ENCODE measurements at regions not wholly inside any gene's neighbourhood (a gene's known extent, or its start where the extent isn't known, plus 50 kb on each side); places are given as distances from the start of the nearest gene placed in this dataset.
"Not testable (repeated sequence)": the region's sequence is repeated elsewhere in the genome, so short reads cannot be mapped to it uniquely, and the experiment has no call there.

DNA sequence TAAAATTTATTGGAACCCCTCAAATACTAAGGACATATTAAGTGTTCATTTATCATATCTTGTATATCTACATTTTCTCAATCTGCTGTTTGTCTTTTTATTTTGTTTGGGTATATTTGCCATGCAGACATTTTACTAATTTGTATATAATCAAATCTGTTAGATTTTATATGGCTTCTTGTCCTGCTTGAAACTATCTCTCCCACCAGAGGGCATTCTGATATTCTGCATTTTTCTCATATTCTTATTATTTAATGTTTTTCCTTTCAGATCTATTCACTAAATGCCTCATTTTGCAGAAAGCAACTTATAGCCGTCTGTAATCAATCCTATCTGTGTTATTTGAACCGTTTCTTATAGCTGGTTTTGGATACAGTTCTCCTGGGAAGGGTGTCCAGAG is 745.5 kb downstream of the LRRIQ3 start:
- DNase-seq: no peak

DNA sequence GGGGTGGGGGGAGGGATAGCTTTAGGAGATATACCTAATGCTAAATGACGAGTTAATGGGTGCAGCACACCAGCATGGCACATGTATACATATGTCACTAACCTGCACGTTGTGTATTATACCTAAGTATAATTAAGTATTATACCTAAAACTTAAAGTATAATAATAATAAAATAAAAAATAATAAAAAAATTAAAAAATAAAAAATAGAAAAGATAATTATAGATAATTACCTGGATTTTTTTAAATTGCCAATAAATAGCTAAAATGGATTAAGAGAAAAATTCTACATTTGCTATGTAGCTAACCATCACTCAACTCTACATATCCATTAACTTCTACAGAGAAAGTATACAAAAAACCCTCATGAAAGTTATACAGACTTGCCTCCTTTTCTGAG is 747.3 kb downstream of the LRRIQ3 start:
- not testable (repeated sequence) for DNase-seq

DNA sequence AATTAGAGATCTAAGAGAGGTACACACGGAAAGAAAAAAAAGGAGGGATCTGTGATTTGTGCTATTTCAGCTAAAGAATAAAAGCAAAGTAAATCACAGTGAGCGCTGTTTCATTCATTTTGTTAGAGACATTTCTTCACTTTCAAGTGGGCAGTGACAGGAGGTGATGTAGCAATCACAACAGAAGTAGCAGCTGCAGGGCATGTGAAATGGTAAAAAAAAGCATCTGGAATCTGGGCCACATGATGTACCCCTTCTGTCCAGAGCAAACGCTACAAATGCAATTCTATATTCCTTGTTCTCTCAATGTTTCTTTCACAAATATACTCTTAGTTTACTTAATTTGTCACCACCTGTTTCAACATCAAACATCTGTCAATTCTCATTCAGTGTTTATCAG is 786.5 kb downstream of the LRRIQ3 start:
- no peak for DNase-seq

DNA sequence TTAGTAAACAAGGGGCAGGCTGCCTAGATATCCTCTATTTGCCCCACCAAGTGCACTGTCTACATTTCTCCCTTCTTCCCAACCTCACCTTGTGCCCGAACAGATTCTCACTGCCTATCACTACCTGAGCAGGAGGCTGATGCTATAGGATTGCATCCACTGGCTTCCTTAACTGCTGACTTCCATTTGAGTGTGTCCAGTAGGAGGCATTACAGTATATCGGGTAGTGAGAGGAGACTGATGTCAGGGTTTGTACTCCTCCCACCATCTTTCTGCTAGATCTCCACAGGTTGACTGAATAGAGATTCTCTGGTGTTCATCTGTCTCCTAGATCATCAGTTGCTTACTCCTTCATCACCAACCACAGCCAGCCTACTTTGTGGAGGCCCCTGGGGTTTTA is 796.3 kb downstream of the LRRIQ3 start:
- no peak for DNase-seq

DNA sequence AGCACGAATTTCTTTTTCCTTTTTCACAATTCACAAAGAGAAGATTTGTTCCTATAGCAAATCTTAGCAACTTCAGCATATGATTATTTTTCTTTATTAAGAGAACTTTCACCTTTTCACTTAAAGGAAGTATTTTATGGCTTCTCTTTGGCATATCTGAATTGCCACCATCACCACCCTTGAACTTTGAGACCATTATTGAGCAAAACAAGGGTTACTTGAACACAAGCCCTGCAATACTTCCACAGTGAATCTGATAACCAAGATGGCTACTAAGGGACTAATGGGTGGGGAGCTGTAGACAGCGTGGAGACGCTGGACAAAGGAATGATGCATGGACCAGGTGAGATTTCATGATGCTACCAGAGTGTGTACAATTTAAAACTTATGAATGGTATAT is 815.0 kb downstream of the LRRIQ3 start:
- no peak for DNase-seq

DNA sequence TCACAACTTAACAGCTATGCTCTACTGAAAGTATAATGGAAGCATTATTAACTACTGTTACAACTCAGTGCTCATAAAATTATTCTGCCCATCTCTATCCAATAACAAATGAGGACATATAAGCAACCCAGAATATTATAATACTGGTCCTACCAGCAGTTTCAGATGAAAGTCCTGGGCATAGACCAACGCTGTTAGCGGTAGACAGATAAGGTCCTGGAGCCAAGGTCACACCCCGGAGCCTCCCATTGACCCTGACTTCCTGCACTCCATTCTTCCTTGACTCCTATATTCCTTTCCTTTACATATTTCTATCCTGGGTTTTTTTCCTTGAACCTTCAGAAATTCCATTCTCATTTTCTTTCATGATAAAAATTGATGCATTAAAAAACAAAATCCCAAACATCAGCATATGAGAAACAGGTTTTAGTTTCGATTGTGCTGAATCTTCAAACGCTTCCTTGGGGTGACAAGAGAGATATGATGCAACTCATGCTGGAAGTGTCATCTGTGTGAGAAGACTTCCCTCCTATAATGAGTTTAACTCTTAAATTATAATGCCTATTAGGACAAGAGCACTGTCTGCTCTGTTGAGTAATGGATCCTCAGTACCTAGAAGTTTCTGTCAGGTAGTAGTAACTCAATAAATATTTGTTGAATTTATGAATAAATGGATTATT is 831.1 kb downstream of the LRRIQ3 start:
- DNase-seq: no peak

DNA sequence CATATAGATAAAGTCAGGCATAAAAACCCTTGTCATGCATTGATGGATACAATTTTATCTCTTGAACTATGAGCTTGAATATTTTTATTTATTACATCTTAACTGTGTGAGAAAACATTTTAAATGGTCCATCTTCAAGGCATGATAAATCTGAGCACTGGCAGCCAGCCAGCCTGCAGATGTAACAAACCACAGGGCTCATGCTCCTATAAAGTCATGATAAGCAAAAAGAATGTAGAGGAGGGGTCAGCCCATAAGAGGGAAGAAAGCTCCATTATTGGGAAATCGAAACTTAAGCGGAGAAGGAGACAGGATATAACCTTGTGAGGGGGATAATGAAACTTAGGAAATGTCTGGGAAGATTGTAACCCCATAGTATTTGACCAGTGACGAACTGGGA is 839.0 kb downstream of the LRRIQ3 start:
- DNase-seq: no peak

DNA sequence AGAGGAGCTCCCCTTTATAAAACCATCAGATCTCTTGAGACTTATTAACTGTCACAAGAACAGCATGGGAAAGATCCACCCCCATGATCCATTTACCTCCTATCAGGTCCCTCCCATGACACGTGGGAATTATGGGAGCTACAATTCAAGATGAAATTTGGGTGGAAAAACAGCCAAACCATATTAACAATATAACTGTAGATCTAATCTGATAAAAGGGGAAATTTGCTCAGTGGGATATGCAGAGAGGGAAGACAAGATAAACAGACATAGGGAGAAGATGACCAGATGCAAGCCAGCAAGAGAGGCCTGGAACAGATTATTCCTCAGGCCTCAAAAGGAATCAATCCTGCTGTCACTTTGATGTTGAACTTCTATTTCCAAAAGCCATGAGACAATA is 841.5 kb downstream of the LRRIQ3 start:
- no peak for DNase-seq

DNA sequence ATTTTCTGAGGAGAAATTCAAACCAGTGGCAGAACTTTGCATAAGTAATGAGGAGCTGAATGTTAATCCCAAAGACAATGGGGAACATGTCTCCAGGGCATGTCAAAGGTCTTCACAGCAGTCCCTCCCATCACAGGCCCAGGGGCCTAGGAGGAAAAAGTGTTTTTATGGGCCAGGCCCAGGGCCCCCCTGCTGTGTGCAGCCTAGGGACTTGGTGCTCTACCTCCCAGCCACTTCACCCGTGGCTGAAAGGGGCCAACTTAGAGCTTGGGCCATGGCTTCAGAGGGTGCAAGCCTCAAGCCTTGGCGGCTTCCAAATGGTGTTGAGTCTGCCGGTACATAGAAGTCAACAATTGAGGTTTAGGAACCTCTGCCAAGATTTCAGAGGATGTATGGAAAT is 854.0 kb downstream of the LRRIQ3 start:
- no peak for DNase-seq

DNA sequence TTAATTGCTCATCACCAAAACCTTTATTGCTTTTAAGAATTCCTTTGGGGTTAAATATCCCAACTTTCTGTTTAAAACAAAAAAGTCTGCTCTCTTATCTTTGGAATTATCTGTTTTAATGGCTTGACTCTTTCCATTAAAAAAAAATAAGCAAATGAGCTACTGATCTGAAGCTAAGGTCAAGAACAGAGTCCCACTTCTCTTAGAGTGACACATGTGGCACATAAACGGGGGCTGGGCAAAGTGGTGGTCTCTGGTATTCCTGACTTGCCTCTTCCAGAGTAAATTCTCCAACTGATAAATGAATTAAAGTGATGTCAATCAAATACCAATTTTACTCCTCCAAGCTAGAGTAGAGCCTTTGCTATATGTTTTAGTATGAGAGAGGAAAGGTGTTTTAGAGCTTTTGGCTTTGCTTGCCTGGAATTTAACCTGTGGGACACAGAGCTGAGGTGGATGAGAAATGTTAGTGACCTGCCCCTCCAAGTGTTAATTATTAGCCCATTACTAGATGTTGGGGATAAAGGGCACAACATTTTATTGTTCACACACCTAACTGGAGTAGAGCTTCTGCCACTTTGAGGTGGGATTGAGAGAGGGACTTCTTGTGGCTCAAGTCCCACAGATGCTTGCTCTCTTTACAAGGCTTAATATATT is 864.0 kb downstream of the LRRIQ3 start:
- no peak for DNase-seq

DNA sequence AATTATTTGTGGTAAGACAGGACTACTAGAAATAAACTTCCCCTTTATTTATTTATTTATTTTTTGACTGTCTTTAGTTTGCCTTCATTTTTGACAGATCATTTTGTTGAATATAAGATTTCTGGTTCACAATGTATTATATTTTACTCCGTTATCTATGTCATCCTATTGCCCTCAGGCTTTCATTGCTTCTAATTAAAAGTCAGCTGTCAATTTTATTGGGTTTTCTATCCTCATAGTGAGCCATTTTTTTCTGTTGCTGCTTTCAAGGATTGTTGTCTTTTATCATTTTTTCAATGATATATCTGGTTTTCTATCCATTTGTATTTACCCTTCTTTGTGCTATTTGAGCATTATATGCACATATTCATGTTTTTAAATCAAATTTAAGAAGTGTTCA is 866.2 kb downstream of the LRRIQ3 start:
- DNase-seq: no peak

DNA sequence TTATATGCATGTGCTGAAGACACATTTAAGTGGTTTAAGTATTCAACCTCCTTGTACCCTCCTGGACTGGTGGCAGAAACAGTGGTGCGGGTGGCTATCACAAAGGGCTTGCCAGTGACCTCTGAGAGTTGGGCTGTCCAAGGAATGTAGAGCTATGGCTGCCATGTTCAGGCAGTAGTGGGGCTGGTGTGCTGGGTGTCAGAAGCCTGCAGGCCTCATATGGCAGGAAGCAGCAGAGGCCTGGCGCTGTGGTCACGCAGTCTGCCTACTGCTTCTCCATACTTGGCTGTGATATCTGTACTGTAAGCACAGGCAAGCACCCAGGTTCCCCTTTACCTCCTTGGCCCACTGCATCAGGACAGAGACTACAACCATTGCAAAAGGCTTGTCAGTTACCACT is 870.0 kb downstream of the LRRIQ3 start:
- DNase-seq: no peak

DNA sequence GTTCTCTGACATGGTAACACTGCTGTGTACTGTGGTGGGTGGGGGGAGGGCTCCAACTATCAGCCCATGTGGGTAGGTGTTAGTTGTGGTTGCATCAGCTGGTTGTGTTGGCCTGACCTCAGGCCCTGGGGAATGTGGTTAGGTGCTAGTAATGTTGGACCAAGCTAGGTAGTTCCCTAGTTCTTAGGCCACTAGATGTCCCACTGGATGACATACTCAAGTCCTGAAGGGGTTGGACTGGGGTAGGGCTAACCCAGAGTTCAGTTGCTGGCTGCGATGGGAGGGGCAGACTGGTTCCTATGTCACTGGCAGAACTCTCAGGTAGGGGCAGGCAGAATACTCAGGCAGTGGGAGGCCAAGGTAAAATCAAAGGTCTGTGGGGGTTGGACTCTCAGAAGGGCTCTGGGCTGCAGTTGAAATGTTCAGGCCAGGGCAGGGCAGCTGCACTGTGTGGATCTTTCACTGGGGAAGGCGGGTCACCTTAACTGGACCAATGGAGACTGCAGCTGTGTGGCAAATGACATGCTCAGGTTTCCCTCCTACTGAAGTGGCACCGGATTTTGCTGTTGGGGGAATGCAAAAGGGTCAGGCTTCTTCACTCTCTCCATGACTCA is 870.7 kb downstream of the LRRIQ3 start:
- DNase-seq: no peak

DNA sequence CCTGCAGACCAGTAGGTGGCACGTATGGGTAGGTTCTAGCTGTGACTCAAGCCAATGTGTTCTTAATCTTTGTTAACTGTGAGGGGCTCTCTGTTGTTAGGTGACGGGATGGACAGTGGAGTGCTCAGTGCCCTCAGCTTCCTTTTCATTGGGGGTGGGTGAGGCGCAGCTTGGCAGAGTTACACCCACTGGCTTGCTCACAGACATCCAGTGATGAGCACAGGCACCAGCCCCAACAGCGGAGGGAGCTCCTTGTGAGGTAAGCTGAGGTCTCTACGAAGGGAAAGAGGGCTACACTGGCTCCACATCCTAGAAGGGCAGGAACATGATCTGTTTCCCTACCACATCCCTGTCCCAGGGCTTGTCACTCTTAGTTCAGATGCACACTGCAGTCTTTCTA is 871.3 kb downstream of the LRRIQ3 start:
- DNase-seq: no peak

DNA sequence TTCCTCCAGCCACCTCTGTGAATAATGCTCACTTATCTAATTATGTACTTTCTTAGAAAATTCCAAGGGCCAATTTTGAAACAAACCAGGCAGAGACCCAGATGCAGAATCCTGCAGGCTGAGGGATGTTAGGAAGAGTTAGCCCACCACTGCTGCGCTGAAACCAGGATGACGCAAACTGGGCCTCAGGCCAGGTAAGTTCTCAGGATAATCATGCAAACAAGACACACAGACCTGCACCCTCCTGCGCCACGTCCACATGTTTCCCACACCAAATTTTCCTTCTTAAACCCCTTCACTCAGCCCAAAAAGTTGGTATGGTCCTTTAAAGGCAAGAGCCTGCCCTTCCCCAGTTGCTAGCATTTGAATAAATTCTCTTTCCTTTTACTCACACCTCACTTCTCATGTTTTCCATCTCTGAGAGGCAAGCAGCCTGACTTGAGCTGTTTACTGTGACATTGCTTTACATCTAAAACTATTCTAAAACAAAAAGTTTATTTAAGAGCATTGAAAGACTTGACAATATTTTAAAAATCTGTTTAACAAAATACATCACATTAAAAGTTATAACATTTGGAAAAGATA is 887.1 kb downstream of the LRRIQ3 start:
- no peak for DNase-seq

DNA sequence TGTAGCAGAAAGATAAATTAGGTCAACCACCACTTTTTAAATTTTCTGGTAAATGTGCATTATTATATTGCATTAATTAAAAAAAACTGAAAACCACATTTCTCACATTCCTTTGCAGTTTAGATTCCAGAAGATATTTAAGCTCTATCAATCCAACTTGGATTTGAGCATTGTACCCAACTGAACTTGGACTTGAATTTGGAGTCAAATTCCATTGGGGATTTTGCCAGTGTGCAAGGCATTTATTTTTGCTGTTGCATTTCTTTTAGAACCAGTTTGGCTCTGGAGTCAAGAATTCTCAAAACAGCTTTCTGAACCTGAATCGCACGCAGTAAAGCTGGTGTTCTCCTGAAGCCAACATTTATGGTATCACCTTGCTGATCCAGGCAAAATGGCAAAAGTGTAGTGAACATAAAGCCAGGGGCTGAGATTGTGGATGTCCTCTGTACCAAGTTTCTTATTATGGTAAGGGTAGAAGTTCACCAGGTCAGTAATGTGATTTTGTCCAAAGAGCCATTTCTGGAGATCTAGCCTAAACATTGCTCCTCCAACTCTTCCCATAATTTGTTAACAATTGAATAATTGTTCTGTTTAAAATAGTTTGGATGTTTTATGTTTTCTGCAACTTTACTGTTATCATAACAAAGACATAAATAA is 890.9 kb downstream of the LRRIQ3 start:
- no peak for DNase-seq

DNA sequence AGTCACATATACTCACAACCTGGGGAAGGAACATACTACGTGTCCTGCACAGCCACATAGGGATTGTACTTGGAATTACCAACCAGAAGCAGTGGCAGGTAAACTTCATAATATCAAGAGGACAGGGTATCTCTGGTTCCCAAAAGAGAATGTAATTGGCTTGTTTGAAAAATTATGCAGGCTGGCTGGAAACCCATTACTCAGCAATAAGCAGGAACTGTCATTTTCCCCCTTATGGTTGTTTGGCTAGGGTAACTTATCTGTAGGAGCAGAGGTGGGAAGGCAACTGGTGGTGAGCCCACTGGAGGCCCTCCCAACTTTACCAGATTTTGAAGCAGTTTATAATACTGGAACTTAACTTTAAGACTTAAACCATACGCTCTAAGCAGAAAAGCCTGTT is 924.1 kb downstream of the LRRIQ3 start:
- no peak for DNase-seq

DNA sequence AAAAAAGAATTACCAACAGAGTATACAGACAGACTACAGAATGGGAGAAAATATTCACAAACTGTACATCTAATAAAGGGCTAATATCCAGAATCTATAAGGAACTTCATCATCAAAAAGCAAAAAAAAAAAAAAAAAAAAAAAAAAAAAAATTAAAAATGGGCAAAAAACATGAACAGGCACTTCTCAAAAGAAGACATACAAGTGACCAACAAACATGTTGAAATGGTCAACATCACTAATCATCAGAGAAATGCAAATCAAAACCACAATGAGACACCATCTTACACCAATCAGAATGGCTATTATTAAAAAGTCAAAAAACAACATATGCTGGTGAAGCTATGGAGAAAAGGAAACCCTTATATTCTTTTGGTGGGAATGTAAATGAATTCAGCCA is 952.8 kb downstream of the LRRIQ3 start:
- not testable (repeated sequence) for DNase-seq

DNA sequence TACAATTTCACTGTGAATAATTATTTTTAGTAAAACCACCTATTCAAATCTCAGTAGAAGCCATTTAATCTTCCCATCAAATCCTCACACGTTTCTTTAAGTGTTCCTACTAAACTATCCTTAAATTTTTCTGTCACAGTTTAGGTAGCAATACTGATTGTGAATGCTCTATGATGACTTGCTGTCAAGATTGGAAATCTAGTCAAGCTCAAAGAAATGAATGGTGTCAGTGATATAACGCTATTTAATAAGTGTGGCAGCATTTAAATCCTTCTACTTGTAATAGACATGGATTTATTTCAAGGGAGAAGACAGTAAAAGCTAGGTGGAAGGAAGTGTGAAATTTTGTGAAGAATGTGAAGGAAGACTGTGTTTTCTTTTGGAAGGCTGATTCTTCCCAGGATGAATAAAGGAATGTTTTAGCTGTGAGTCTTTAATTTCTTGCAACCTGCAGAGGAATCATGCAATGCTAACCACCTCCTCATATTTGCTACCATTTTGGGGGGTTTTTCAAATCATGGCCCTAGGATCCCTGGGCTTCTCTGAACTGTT is 936.7 kb upstream of the NEGR1 start:
- no peak for DNase-seq

DNA sequence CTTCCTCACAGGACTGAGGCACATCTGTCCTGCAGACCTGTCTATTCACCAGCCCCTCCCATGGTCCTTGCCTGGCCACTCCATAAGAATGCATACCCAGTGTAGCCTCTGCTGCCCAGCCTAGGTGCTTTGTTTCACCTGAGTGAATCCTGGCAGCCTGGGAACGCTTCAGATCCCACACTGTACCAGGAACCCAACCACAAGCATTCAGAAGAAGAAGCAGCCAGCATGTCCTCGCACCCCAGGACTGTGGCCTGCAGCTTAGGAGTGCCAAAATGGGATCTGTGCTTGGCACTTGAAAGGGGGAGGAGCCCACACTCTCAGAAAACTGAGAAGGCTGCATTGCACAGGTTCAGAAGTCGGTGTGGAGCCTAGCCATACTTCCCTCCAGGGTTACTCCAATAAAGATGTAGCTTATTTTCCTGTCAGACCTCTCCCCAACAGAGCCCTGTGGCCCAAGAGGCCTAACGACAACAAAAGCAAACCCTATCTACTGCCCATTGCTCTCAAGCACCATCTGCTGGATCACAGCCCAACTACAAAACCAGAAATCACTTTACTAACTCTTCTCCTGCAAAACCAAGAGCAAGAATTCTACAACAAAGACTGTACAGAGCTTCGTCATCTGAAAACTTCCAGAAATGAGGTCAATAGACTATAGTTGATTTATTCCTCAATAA is 923.1 kb upstream of the NEGR1 start:
- no peak for DNase-seq

DNA sequence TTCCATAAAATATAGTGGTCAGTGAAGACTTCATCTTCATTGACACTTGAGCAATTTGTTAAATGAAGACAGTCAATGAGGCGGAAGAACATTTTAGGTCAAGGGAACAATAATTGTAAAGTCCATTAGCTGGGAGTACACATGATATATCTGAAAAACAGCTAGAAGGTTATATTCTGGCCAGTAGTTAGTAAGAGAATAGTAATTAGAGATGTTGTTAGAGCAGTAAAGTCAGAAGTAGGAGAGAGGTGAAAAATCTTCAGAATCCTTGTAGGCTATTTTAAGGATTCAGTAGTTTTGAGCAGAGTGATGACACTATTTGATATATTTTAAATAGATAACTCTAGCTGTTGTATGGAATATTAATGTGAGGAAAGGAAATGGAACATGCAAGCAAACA is 915.6 kb upstream of the NEGR1 start:
- DNase-seq: no peak

DNA sequence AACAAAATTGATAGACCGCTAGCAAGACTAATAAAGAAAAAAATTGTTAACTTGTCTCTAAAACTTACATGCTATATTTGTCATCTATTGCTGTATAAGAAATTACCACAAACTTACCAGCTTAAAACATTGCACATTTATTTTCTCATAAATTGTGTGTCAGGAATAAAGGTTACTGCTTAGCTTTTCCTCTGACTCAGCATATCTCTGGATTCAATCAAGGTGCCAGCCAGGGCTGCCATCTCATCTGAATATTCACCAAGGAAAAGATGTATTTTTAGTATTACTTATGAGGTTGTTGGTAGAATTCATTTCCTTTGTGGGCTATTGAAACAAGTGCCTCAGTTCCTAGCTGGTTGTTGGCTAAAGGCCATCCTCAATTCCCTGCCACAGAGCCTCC is 912.6 kb upstream of the NEGR1 start:
- no peak for DNase-seq

DNA sequence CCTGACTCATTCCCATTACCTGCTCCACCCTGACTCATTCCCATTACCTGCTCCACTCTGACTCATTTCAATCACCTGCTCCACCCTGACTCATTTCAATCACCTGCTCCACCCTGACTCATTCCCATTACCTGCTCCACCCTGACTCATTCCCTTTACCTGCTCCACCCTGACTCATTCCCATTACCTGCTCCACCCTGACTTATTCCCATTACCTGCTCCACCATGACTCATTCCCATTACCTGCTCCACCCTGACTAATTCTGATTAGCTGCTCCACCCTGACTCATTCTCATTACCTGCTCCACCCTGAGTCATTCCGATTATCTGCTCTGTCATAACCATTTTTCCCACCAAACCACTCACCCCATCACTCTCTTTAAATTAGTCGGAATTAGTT is 901.2 kb upstream of the NEGR1 start:
- not testable (repeated sequence) for DNase-seq

Measured in SIG-M5 (cell line).